SK-N-SH treated with all-trans-retinoic acid at 6 μM for 48 hours (cell line): ENCODE measurements at regions not wholly inside any gene's neighbourhood (a gene's known extent, or its start where the extent isn't known, plus 50 kb on each side); places are given as distances from the start of the nearest gene placed in this dataset.

Experiments used
- ATAC-seq: fragments of 200-7000 bp; cut with Tn5 transposase; 3 replicates; pipeline ENCODE4 v1.9.1; 2020; ENCODE audit warnings: mild to moderate bottlenecking, moderate library complexity
- BACH2 ChIP-seq: fragments of 250-450 bp; sonication (Bioruptor Pico); IDR thresholded peaks from 2 replicates; pipeline ENCODE4 v1.9.0; 2021; ENCODE audit warnings: mild to moderate bottlenecking, borderline replicate concordance
- ESRRG ChIP-seq: fragments of 250-450 bp; sonication (Bioruptor Pico); IDR thresholded peaks from 2 replicates; pipeline ENCODE4 v1.6.1; 2021; ENCODE audit warnings: mild to moderate bottlenecking
- GLIS3 ChIP-seq: fragments of 250-450 bp; sonication (Bioruptor Pico); IDR thresholded peaks from 2 replicates; pipeline ENCODE4 v1.5.0; 2020; ENCODE audit warnings: mild to moderate bottlenecking, moderate library complexity
- ISL1 ChIP-seq: fragments of 250-450 bp; sonication (Bioruptor Pico); IDR thresholded peaks from 2 replicates; pipeline ENCODE4 v2.1.2; 2022; ENCODE audit warnings: mild to moderate bottlenecking, moderate library complexity
- OSR1 ChIP-seq: fragments of 250-450 bp; sonication (Bioruptor Pico); IDR thresholded peaks from 2 replicates; pipeline ENCODE4 v1.8.0; 2022; ENCODE audit warnings: moderate library complexity, mild to moderate bottlenecking, inconsistent platforms
- PPARA ChIP-seq: fragments of 250-450 bp; sonication (Bioruptor Pico); IDR thresholded peaks from 2 replicates; pipeline ENCODE4 v1.5.0; 2020; ENCODE audit warnings: mild to moderate bottlenecking, borderline replicate concordance
- RARB ChIP-seq: fragments of 250-450 bp; sonication (Bioruptor Pico); IDR thresholded peaks from 2 replicates; pipeline ENCODE4 v1.8.0; 2021; ENCODE audit warnings: mild to moderate bottlenecking, moderate library complexity
- SNAI2 ChIP-seq: fragments of 250-450 bp; sonication (Bioruptor Pico); IDR thresholded peaks from 2 replicates; pipeline ENCODE4 v1.5.0; 2020; ENCODE audit warnings: mild to moderate bottlenecking, moderate library complexity
- TCF4 ChIP-seq: fragments of 250-450 bp; sonication (Bioruptor Pico); IDR thresholded peaks from 2 replicates; pipeline ENCODE4 v1.8.0; 2021; ENCODE audit warnings: mild to moderate bottlenecking, moderate library complexity, borderline replicate concordance
- TOX ChIP-seq: fragments of 250-450 bp; sonication (Bioruptor Pico); IDR thresholded peaks from 2 replicates; pipeline ENCODE4 v1.8.0; 2021; ENCODE audit warnings: mild to moderate bottlenecking, moderate library complexity, borderline replicate concordance
- ZC3H10 ChIP-seq: fragments of 250-450 bp; sonication (Bioruptor Pico); IDR thresholded peaks from 2 replicates; pipeline ENCODE4 v1.5.1; 2021; ENCODE audit warnings: mild to moderate bottlenecking, moderate library complexity
- ZFP3 ChIP-seq: fragments of 250-450 bp; sonication (Bioruptor Pico); IDR thresholded peaks from 2 replicates; pipeline ENCODE4 v1.5.0; 2020; ENCODE audit warnings: mild to moderate bottlenecking, moderate library complexity
- ZFP30 ChIP-seq: fragments of 450-650 bp; formaldehyde crosslinking; IDR thresholded peaks from 2 replicates; pipeline ENCODE4 v1.5.0; 2022; ENCODE audit warnings: mild to moderate bottlenecking, moderate library complexity
- ZNF565 ChIP-seq: fragments of 450-650 bp; formaldehyde crosslinking; conservative IDR thresholded peaks from 2 replicates; pipeline ENCODE4 v1.5.0; 2020; ENCODE audit warnings: low read depth, mild to moderate bottlenecking, moderate library complexity
- ZNF8 ChIP-seq: fragments of 450-650 bp; formaldehyde crosslinking; IDR thresholded peaks from 2 replicates; pipeline ENCODE4 v1.5.0; 2020; ENCODE audit warnings: mild to moderate bottlenecking, moderate library complexity
- TF ChIP-seq, protein P1 (sequence below): fragments of 250-450 bp; sonication (Bioruptor Pico); IDR thresholded peaks from 2 replicates; pipeline ENCODE4 v1.5.0; 2020; ENCODE audit warnings: mild to moderate bottlenecking, moderate library complexity
- TF ChIP-seq, protein P2 (sequence below): fragments of 250-450 bp; sonication (Bioruptor Pico); IDR thresholded peaks from 2 replicates; pipeline ENCODE4 v1.5.1; 2020; ENCODE audit warnings: low read depth, mild to moderate bottlenecking, moderate library complexity

DNA sequence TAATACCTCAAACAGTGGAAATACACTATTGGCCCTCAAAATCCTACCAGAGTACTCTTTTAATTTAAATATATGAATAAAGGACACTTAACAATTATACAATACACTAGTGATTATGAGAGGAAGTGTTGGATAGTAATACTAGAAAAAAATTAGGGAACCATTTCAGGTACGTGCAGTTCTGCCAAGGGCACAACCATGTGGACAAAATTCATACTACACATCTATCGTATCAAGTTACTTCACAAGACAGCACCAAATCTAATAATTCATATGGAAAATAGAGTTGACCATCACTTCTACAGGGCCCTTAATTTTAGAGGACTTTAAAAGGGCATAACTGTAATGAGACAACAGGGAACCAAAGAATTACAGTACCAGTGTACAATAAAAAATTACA is 69.2 kb upstream of the ZCCHC13 start (continued):
- TF ChIP-seq, protein P1, sequence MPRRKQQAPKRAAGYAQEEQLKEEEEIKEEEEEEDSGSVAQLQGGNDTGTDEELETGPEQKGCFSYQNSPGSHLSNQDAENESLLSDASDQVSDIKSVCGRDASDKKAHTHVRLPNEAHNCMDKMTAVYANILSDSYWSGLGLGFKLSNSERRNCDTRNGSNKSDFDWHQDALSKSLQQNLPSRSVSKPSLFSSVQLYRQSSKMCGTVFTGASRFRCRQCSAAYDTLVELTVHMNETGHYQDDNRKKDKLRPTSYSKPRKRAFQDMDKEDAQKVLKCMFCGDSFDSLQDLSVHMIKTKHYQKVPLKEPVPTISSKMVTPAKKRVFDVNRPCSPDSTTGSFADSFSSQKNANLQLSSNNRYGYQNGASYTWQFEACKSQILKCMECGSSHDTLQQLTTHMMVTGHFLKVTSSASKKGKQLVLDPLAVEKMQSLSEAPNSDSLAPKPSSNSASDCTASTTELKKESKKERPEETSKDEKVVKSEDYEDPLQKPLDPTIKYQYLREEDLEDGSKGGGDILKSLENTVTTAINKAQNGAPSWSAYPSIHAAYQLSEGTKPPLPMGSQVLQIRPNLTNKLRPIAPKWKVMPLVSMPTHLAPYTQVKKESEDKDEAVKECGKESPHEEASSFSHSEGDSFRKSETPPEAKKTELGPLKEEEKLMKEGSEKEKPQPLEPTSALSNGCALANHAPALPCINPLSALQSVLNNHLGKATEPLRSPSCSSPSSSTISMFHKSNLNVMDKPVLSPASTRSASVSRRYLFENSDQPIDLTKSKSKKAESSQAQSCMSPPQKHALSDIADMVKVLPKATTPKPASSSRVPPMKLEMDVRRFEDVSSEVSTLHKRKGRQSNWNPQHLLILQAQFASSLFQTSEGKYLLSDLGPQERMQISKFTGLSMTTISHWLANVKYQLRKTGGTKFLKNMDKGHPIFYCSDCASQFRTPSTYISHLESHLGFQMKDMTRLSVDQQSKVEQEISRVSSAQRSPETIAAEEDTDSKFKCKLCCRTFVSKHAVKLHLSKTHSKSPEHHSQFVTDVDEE: no peak
- TF ChIP-seq ISL1 (CRISPR knock-in tag): no peak

DNA sequence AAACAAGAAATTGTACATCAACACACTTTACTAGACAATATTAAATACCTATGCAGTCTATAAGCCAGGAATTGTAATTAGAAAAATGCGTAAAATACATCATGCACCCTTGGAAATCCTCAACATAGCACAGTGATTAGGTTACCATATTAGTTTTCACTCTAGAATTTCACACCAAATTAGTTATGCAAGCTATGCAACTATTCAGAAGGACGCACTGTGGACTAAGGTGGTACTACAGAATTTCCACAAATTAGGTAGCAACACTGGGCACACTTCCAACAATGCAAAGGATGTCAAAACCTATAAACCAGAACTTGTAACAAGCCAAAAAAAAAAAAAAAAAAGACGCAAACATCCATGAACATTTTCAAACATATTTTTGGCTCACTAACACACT is 71.1 kb upstream of the ZCCHC13 start:
- ATAC-seq: peak; percentile 69

DNA sequence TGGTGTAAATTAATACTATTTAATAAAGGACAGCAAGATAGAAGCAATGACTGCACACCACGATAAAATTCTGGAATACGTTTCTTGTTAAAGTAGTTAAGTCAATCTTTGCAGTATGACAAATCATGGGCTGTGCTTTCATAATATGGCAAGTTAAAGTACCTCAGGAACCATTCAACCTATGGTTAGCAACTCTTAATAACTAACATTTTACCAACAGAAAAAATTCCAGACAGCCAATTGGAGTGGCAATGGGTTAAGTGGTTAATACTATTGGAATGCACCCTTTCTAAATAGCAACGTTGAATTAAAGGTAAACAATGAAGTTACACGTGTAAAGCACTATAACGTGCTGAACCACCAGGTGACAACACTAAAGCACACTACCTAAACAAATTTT is 72.4 kb upstream of the ZCCHC13 start:
- no peak for ATAC-seq

More for the DNA sequence above, 71.1 kb upstream of the ZCCHC13 start:
- TF ChIP-seq TCF4 (CRISPR knock-in tag) (no peak), ZFP3 (CRISPR knock-in tag) (no peak), ZC3H10 (CRISPR knock-in tag) (no peak), OSR1 (CRISPR knock-in tag) (no peak), ZFP30 (CRISPR knock-in tag) (no peak), PPARA (CRISPR knock-in tag) (no peak), BACH2 (no peak)
- TF ChIP-seq, protein P1: no peak
- TF ChIP-seq, protein P2, sequence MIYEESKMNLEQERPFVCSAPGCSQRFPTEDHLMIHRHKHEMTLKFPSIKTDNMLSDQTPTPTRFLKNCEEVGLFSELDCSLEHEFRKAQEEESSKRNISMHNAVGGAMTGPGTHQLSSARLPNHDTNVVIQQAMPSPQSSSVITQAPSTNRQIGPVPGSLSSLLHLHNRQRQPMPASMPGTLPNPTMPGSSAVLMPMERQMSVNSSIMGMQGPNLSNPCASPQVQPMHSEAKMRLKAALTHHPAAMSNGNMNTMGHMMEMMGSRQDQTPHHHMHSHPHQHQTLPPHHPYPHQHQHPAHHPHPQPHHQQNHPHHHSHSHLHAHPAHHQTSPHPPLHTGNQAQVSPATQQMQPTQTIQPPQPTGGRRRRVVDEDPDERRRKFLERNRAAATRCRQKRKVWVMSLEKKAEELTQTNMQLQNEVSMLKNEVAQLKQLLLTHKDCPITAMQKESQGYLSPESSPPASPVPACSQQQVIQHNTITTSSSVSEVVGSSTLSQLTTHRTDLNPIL: no peak

DNA sequence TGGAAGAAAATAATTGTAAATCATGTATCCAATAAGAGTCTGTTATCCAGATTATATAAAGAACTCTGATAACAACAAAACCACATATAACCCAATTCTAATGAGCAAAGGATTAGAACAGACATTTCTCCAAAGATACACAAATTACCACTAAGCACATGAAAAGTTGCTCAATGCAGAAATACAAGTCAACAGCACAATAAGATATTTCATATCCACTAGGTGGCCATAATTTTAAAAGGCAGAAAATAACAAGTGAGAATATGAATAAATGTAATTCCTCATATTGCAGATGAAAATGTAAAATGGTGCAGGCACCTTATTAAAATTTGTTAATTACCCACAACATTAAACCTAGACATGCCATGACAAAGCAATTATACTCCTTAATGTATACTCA is 73.9 kb upstream of the ZCCHC13 start:
- no peak for ATAC-seq

More for the DNA sequence above, 72.4 kb upstream of the ZCCHC13 start:
- TF ChIP-seq RARB (no peak), ZNF565 (CRISPR knock-in tag) (no peak), OSR1 (CRISPR knock-in tag) (no peak), ESRRG (CRISPR knock-in tag) (no peak), ZNF8 (CRISPR knock-in tag) (no peak), ZC3H10 (CRISPR knock-in tag) (no peak), SNAI2 (no peak), ZFP3 (CRISPR knock-in tag) (no peak), ZFP30 (CRISPR knock-in tag) (no peak), TOX (no peak), GLIS3 (CRISPR knock-in tag) (no peak), BACH2 (no peak)
- TF ChIP-seq, protein P1: no peak
- TF ChIP-seq, protein P2: no peak

More for the DNA sequence above, 73.9 kb upstream of the ZCCHC13 start:
- TF ChIP-seq ZFP3 (CRISPR knock-in tag) (no peak), PPARA (CRISPR knock-in tag) (no peak), SNAI2 (no peak)
- TF ChIP-seq, protein P2: no peak
